Loucy (cell line): ENCODE measurements at regions not wholly inside any gene's neighbourhood (a gene's known extent, or its start where the extent isn't known, plus 50 kb on each side); places are given as distances from the start of the nearest gene placed in this dataset.

ENCODE experiments used
- CTCF ChIP-seq: fragments of 200-600 bp; sonication (generic); conservative IDR thresholded peaks from 2 replicates; pipeline ENCODE4 v1.5.1; 2014; ENCODE audit warnings: mild to moderate bottlenecking, antibody characterized with exemption, low read length
- EZH2phosphoT487 ChIP-seq: fragments of 200-600 bp; IDR thresholded peaks from 2 replicates; pipeline ENCODE4 v1.6.1; 2018; ENCODE audit warnings: antibody characterized with exemption, mild to moderate bottlenecking, moderate library complexity, borderline replicate concordance

- no peak for TF ChIP-seq CTCF
- no peak for TF ChIP-seq EZH2phosphoT487
Observed at GRCh38 chr5:89823046-89823445, 586.5 kb downstream of the CETN3 start.
